HG02571 (cell line): ENCODE measurements at regions not wholly inside any gene's neighbourhood (a gene's known extent, or its start where the extent isn't known, plus 50 kb on each side); places are given as distances from the start of the nearest gene placed in this dataset.

Source experiments
- ATAC-seq: cut with Tn5 transposase; IDR thresholded peaks from one replicate; pipeline ENCODE4 v1.9.1; 2021; ENCODE audit warnings: mild to moderate bottlenecking, moderate library complexity; ENCODE audit not compliant: unreplicated experiment

DNA sequence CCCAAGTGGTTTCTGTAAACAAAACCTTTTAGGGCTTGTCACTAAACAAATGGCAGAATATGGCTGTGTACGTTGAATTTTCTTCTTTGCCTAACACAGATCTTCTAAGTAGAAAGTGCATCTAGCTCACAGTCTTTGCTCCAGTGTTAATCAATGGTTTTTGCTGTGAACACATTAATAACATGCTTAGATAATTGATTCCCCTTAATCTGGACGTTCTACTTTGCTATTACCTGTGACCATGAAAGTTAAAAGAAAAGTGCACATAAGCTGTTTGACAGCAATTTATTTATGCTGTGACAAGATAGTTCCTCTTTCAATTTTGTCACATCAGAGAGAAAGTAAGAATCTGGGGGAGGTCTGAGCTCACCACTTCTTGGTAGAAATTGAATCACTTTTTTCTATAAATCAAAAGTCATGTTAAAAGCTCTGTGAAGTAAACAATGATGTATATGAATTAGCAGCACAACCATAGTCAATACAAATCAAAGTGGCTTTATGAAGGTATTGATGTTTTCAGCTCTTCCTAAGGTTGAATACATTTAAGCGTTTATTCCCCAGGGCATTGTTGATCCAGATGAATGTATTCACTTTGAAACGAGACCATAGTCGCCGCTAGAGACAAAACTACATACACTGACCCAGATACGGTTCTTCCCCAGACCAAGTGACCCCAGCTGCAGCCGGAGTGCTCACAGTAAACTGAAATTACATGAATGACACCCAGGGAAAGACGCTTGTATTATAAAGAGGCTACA is 174.6 kb upstream of the ZNF608 start:
- ATAC-seq, result peak; percentile 89

GRCh38 chr5:124921694-124922093 is 175.3 kb upstream of the ZNF608 start:
- ATAC-seq, result peak; percentile 10

DNA sequence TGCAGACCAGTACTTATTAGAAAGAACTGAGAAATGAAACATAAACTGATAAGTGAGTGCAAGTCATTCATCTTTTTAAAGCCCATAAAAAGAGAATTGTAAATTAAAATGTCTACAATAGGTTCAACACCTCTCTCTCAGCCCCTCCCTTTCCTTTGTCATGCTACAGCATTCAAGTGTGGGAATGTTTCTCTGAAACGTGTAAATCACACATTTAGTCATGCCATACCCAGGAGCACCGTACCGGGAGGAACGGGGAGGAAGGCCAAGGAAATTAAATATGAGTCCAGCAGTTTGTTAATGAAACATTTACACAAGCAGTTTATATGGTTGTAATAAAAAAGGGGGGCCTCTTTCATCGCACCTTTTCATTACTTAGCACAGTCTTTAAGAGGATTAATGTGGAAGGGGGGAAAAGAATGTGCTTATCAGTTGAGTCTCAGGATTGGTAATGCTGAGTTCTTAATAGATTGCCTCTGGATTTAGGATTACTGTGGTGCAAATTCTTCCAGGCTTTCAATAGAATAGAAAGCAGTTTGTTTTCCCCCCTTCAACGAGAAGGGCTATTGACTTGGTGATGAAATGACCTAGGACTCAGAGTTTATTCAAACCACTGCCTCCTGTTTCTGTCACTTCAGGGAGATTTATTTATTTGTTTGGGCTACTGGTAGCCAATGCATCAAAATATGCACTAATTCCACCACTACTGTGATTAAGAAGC is 176.0 kb upstream of the ZNF608 start:
- no peak for ATAC-seq

DNA sequence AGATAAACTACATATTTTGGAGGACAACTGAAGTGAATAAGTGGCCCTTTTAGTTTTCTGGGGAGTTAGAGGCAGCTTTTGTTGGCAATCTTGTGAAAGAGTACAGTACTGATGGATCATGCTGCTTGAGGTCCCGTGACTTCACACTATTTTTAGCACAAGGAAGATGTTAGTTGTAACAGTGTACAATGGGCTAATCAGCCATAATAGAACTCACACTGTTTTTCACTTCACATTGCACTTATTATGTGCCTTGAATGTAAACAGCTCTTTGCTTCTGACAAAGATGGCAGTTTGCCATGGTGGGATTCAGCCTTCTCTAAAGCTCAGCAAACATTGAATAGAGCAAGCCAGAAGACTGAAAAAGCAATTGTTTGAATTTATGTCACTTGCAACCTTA is 176.7 kb upstream of the ZNF608 start:
- no peak for ATAC-seq

DNA sequence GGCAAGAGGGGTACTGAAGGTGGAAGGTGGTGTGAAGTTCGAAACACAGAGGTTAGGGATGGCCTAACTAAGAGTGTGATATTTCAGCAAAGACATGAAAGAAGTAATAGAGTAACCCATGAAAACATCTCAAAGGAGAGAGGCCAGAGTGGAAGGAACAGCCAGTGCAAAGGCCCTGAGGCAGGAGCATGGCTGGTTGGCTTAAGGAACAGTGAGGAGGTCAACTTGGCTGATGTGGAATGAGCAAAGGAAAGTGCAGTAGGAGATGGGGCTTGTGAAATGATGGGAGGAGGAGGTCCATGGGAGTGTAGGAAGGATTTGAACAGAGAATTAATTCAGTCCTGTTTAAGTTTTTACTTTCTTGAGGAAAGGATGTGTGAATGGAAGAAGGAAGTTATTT is 178.3 kb upstream of the ZNF608 start:
- ATAC-seq, result no peak

DNA sequence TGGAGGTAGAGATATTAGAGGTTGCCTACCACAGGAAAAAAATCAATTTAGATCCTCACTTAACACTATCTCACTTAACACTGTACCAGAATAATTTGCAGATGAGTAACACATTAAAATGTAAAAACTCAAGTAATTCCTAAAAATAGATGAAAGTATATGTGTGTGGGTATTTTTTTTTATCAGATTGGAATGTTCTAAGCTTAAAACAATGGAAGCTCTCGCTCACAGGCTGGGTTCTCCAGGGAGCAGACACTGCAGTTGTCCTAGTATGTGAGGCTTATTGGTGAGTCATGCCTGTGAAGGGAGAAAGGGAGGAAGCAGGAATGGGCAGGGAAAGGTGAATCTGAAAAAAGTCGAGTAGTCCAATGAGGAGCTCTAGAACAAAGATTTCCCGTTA is 181.3 kb upstream of the ZNF608 start:
- no peak for ATAC-seq

GRCh38 chr5:124929000-124929399 is 182.6 kb upstream of the ZNF608 start:
- ATAC-seq, result no peak

- ATAC-seq, result no peak
These were observed 186.6 kb upstream of the ZNF608 start for GRCh38 chr5:124932791-124933600.

DNA sequence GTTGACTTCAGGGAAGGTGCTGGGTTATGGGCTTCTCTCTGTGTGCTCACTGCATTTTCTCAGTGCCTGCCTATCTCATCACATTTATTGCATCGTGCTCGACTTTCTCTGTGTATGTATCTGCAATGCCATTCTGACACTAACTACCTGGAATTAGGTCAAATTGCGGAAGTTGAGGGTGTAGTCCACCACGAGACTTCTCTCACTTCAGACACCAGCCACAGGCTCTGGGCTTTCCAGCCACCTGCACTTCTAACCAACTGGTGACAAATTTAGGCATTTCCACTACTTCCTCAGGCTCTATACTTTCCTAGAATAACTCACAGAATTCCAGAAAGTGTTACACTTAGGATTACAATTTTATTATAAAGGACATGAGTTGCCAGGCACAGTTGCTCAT is 188.6 kb upstream of the ZNF608 start:
- ATAC-seq, result peak; percentile 75

DNA sequence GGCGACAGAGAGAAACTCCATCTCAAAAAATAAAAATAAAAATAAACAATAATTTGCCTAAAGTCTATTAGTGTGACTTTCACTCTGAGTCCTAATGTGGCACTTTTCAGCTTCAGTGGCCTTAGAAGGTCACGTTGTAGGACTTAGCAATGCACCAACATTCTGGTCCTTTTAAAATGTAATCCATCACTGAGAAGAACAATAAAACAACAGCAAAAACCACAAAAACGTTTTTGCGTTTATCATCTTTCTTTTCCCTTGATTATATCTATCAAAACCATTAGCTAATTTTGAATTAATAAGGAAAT is 190.1 kb upstream of the ZNF608 start:
- peak; percentile 43 for ATAC-seq

DNA sequence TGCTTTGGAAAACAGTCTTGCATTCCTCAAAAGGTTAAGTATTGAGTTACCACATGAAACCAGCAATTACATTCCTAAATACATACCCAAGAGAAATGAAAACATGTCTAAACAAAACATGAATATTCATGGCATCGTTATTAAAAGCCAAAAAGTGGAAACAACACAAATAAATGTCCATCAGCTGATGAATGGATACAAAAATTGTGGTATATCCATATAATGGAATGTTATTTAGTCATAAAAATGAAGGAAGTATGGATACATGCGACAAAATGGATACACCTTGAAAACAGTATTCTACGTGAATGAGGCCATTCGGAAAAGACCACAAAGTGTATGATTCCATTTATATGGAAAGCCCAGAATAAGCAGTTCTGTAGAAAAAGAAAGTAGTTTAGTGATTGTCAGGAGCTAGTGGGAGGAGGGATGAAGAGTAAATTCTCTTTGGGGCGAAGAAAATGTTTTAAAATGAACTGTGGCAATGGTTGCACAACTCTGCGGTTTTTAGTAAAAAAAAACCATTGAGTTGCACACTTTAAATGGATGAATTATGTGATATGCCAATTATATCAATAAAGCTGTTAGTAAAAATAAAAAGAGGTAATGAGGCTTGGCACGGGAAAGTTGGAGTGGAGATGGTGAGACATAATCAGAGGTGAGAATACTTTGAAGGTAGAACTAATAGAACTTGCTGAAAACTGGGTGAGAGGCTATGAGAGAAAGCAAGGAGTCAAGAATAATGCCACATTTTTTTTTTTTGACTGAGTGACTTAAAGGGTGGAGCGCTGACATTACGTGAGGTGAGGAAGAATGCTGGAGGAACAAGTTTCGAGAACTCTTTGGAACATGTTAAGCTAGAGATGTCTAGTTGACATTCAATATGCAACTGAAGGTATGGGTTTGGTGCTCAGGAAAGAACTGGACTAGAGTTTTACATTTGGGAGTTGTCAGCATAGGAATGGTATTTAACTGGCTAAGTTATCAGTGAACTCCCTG is 194.9 kb upstream of the ZNF608 start:
- no peak for ATAC-seq

GRCh38 chr5:124948062-124948753 is 201.8 kb upstream of the ZNF608 start:
- no peak for ATAC-seq

GRCh38 chr5:124948754-124949275 is 202.4 kb upstream of the ZNF608 start:
- no peak for ATAC-seq

GRCh38 chr5:124949862-124950261 is 203.4 kb upstream of the ZNF608 start:
- ATAC-seq, result no peak

DNA sequence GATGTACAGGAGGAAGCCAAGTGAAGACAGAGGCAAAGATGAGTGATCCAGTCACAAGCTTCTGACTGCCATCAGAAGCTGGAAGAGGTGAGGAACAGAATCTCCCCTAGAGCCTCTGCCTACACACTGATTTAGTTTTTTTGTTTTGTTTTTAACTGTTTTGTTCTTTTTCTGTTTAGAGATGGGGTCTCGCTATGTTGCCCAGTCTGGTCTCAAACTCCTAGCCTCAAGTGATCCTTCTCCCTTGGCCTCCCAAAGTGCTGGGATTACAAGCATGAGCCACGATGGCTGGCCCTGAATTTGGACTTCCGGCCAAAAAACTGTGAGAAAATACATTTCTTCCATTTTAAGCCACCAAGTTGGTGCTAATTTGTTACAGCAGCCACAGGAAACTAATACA is 204.7 kb upstream of the ZNF608 start:
- ATAC-seq, result no peak

GRCh38 chr5:124951661-124952060 is 205.2 kb upstream of the ZNF608 start:
- ATAC-seq, result peak; percentile 64

GRCh38 chr5:124952079-124952478 is 205.6 kb upstream of the ZNF608 start:
- peak; percentile 94 for ATAC-seq

GRCh38 chr5:124952566-124952965 is 206.1 kb upstream of the ZNF608 start:
- peak; percentile 49 for ATAC-seq

DNA sequence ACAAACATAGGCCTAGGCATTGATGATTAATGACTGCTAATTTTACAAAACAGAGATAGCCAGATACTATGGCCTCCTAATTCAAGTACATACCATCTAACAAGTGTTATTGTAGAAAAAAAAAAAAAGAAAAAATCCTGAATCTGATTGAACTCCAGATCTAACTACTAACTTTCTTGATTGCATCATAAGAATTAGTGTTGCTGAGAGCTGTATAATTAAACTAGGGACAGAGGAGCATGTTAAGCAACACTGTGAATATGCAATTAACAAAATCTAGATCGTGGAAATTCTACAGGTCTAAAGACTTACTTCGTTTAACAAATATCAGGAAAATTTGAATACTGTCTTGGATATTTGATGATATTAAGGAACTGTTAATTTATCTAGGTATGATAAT is 208.3 kb upstream of the ZNF608 start:
- no peak for ATAC-seq
